ENCODE measurements at regions not wholly inside any gene's neighbourhood (a gene's known extent, or its start where the extent isn't known, plus 50 kb on each side); places are given as distances from the start of the nearest gene placed in this dataset.
"Not testable (repeated sequence)": the region's sequence is repeated elsewhere in the genome, so short reads cannot be mapped to it uniquely, and the experiment has no call there.

GRCh38 chr2:223330747-223331146 lies 271.4 kb downstream of the SCG2 start:
- FAIRE-seq; intact Hi-C loops (cut with micrococcal nuclease; ENCODE audit: unreplicated experiment); H4K20me1 ChIP-seq (ENCODE audit: control insufficient read depth, insufficient read depth); BruUV-seq (replicated peaks); H3K9me3 ChIP-seq (replicated peaks; ENCODE audit: control insufficient read depth, insufficient read depth, low read length); DNase-seq (ENCODE audit: low read depth, low spot score); RAD21 ChIA-PET (ENCODE audit: unreplicated experiment); H3K4me2 ChIP-seq (ENCODE audit: control insufficient read depth, insufficient read depth); ATAC-seq; CTCF ChIA-PET; in situ Hi-C loops (cut with MboI); H3K27ac ChIP-seq (ENCODE audit: control insufficient read depth, insufficient read depth); H3K27me3 ChIP-seq (replicated peaks in 1 of 2; ENCODE audit: control insufficient read depth in 2 of 2, insufficient read depth in 2 of 2, low read length in 1 of 2); H3K36me3 ChIP-seq (ENCODE audit: control insufficient read depth in 2 of 2, insufficient read depth in 2 of 2, low read length in 1 of 2); H3K9ac ChIP-seq (ENCODE audit: control insufficient read depth, insufficient read depth, low read length); H3K79me2 ChIP-seq (ENCODE audit: control insufficient read depth, insufficient read depth, low read length); SMC1A ChIA-PET (ENCODE audit: uncharacterized antibody, unreplicated experiment); POLR2A ChIA-PET; H2AFZ ChIP-seq (ENCODE audit: control insufficient read depth, low read depth, low read length); H3K4me3 ChIP-seq; H3K4me1 ChIP-seq (ENCODE audit: control insufficient read depth, insufficient read depth, low read length): not testable (repeated sequence)
- 15% methylated on average over 7 of the region's 7 CpGs for WGBS (ENCODE audit: insufficient coverage, insufficient replicate concordance, low lambda C conversion rate, missing lambda C conversion rate)

GRCh38 chr2:223338016-223338415 lies 264.1 kb downstream of the SCG2 start:
- ChIA-PET RAD21 (ENCODE audit: unreplicated experiment) (no interaction called here), POLR2A (interaction anchor here (0.6 kb wide), 1 partner anchor 33 kb away, joined by 4 read pairs; no protein-coding TSS in a partner anchor), SMC1A (ENCODE audit: uncharacterized antibody, unreplicated experiment) (no interaction called here), CTCF (no interaction called here)
- no peak for FAIRE-seq
- no peak for DNase-seq (ENCODE audit: low read depth, low spot score)
- Histone ChIP-seq H3K4me1 (ENCODE audit: control insufficient read depth, insufficient read depth, low read length) (no peaks in the 10 kb centered on the region), H3K4me3 (no peak overlapping the region), H3K79me2 (ENCODE audit: control insufficient read depth, insufficient read depth, low read length) (no peaks in the 10 kb centered on the region), H3K27me3 (replicated peaks in 1 of 2; ENCODE audit: control insufficient read depth in 2 of 2, insufficient read depth in 2 of 2, low read length in 1 of 2) (no peaks in the 10 kb centered on the region), H3K9ac (ENCODE audit: control insufficient read depth, insufficient read depth, low read length) (no peak overlapping the region), H3K9me3 (replicated peaks; ENCODE audit: control insufficient read depth, insufficient read depth, low read length) (no peaks in the 10 kb centered on the region), H4K20me1 (ENCODE audit: control insufficient read depth, insufficient read depth) (no peaks in the 10 kb centered on the region), H3K4me2 (ENCODE audit: control insufficient read depth, insufficient read depth) (no peak overlapping the region), H3K36me3 (ENCODE audit: control insufficient read depth in 2 of 2, insufficient read depth in 2 of 2, low read length in 1 of 2) (no peaks in the 10 kb centered on the region), H3K27ac (ENCODE audit: control insufficient read depth, insufficient read depth) (no peak overlapping the region), H2AFZ (ENCODE audit: control insufficient read depth, low read depth, low read length) (no peak overlapping the region)
- in situ Hi-C loops (cut with MboI) (no loop called here), intact Hi-C loops (cut with micrococcal nuclease; ENCODE audit: unreplicated experiment) (no loop called here)
- BruUV-seq (replicated peaks): no TSS peak
- 0% methylated on average over 1 of the region's 1 CpG for WGBS (ENCODE audit: insufficient coverage, insufficient replicate concordance, low lambda C conversion rate, missing lambda C conversion rate)
- ATAC-seq: no peak
- TF ChIP-seq CEBPB (IDR thresholded peaks at IDR 0.05; ENCODE audit: borderline replicate concordance in 1 of 2, low read depth in 2 of 2, low read length in 2 of 2): no peak
- TF ChIP-seq ZBTB11 (CRISPR knock-in tag; IDR thresholded peaks at IDR 0.05): no peak
- no peak for TF ChIP-seq ZBTB40 (IDR thresholded peaks at IDR 0.05; ENCODE audit: borderline replicate concordance)
- TF ChIP-seq BHLHE40 (IDR thresholded peaks at IDR 0.05; ENCODE audit: borderline replicate concordance in 1 of 2, low read depth in 2 of 2, low read length in 1 of 2): no peak
- TF ChIP-seq YY1 (IDR thresholded peaks at IDR 0.05; ENCODE audit: low read depth, low read length): no peak
- TF ChIP-seq JUND (IDR thresholded peaks at IDR 0.05; ENCODE audit: low read depth, low read length): no peak
- TF ChIP-seq SP1 (IDR thresholded peaks at IDR 0.05; ENCODE audit: low read depth, low read length): no peak
- no peak for TF ChIP-seq PML (IDR thresholded peaks at IDR 0.05; ENCODE audit: low read length)
- no peak for TF ChIP-seq SIN3A (IDR thresholded peaks at IDR 0.05; ENCODE audit: low read depth, low read length)
- TF ChIP-seq ZNF274 (IDR thresholded peaks at IDR 0.05; ENCODE audit: insufficient read depth, insufficient read length): no peak
- TF ChIP-seq EP300 (IDR thresholded peaks at IDR 0.05; ENCODE audit: borderline replicate concordance in 1 of 2, control insufficient read depth in 1 of 2, low read depth in 2 of 2, low read length in 2 of 2): no peak

All from GM12878 (cell line).